DOHH2 (cell line): ENCODE measurements at regions not wholly inside any gene's neighbourhood (a gene's known extent, or its start where the extent isn't known, plus 50 kb on each side); places are given as distances from the start of the nearest gene placed in this dataset.

Source experiments
- H3F3A ChIP-seq: fragments of 200-600 bp; sonication (generic), shearing (Covaris generic); 2 replicates; pipeline ENCODE4 v1.6.0; 2016; ENCODE audit warnings: antibody characterized with exemption, mild to moderate bottlenecking; ENCODE audit not compliant: control insufficient read depth, insufficient read depth
- H3K27ac ChIP-seq: fragments of 200-600 bp; sonication (generic); 2 replicates; pipeline ENCODE4 v1.5.1; 2014; ENCODE audit warnings: low read depth, mild to moderate bottlenecking, low read length, moderate library complexity
- H3K27me3 ChIP-seq: fragments of 200-600 bp; sonication (generic); 2 replicates; pipeline ENCODE4 v1.6.1; 2014; ENCODE audit warnings: mild to moderate bottlenecking, low read length, mixed read lengths; ENCODE audit not compliant: control insufficient read depth
- H3K36me3 ChIP-seq: fragments of 200-600 bp; sonication (generic); 2 replicates; pipeline ENCODE4 v1.6.1; 2014; ENCODE audit warnings: mild to moderate bottlenecking, low read length, moderate library complexity, mixed read lengths; ENCODE audit not compliant: control insufficient read depth
- H3K4me1 ChIP-seq: fragments of 200-600 bp; sonication (generic); 2 replicates; pipeline ENCODE4 v1.6.1; 2014; ENCODE audit warnings: mild to moderate bottlenecking, low read length, mixed read lengths; ENCODE audit not compliant: control insufficient read depth
- H3K4me2 ChIP-seq: fragments of 200-600 bp; sonication (generic); 2 replicates; pipeline ENCODE4 v1.6.0; 2014; ENCODE audit warnings: mild to moderate bottlenecking, low read length, moderate library complexity
- H3K4me3 ChIP-seq: fragments of 200-600 bp; sonication (generic); 2 replicates; pipeline ENCODE4 v1.5.1; 2014; ENCODE audit warnings: mild to moderate bottlenecking, low read length, mixed read lengths
- H3K79me2 ChIP-seq: fragments of 200-600 bp; sonication (generic); 2 replicates; pipeline ENCODE4 v1.6.1; 2014; ENCODE audit warnings: mild to moderate bottlenecking, low read length, mixed read lengths; ENCODE audit not compliant: control insufficient read depth
- H3K9me2 ChIP-seq: fragments of 200-600 bp; sonication (generic); replicated peaks from 2 replicates; pipeline ENCODE4 v1.6.1; 2014; ENCODE audit warnings: mild to moderate bottlenecking, low read length, mixed read lengths; ENCODE audit not compliant: control insufficient read depth
- H3K9me3 ChIP-seq: fragments of 200-600 bp; sonication (generic); 2 replicates; pipeline ENCODE4 v1.6.1; 2014; ENCODE audit warnings: antibody characterized with exemption, low read length, mixed read lengths; ENCODE audit not compliant: control insufficient read depth, insufficient read depth
- H4K20me1 ChIP-seq: fragments of 200-600 bp; sonication (generic); 2 replicates; pipeline ENCODE4 v1.6.0; 2014; ENCODE audit warnings: low read depth, mild to moderate bottlenecking, antibody characterized with exemption, low read length, moderate library complexity; ENCODE audit not compliant: control insufficient read depth, insufficient read depth
- EZH2phosphoT487 ChIP-seq: fragments of 200-600 bp; sonication (generic); IDR thresholded peaks from 2 replicates; pipeline ENCODE4 v1.6.1; 2017; ENCODE audit warnings: borderline replicate concordance, mild to moderate bottlenecking, antibody characterized with exemption, low read length, moderate library complexity, mixed read lengths
- TF ChIP-seq, protein P1 (sequence below): fragments of 200-600 bp; sonication (generic); IDR thresholded peaks from one replicate; pipeline ENCODE4 v1.5.1; 2014; ENCODE audit warnings: antibody characterized with exemption, mild to moderate bottlenecking, low read depth, low read length; ENCODE audit not compliant: poor library complexity, severe bottlenecking

DNA sequence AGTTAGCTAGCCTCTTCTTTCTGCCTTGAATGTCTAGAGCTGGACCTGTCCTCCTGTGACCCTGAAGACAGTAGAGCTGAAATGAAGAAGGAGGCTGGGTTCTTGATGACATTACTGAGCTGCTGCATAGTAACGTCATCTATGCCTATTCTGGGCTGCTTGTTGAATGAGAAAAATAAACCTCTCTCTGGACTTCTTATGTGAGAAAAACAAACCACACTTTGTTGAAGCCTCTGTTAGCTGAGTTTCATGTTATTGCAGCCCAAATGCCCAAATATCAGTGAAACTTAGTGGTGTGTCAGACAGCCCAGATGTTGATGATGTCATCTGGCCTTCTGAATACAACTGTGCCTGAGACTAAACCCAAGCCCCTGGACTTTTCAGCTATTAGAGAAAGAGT is 67.0 kb upstream of the MAX start:
- H3K27me3 ChIP-seq: no peaks in the 10 kb centered on the region
- no peaks in the 10 kb centered on the region for H4K20me1 ChIP-seq
- no peaks in the 10 kb centered on the region for H3K36me3 ChIP-seq
- peaks cover 8% of the 10 kb centered on the region; the same call in 1 of the 2 replicates for H3F3A ChIP-seq
- H3K4me2 ChIP-seq: no peak overlapping the region
- H3K4me3 ChIP-seq: no peak overlapping the region
- no peak for TF ChIP-seq EZH2phosphoT487
- TF ChIP-seq, protein P1, sequence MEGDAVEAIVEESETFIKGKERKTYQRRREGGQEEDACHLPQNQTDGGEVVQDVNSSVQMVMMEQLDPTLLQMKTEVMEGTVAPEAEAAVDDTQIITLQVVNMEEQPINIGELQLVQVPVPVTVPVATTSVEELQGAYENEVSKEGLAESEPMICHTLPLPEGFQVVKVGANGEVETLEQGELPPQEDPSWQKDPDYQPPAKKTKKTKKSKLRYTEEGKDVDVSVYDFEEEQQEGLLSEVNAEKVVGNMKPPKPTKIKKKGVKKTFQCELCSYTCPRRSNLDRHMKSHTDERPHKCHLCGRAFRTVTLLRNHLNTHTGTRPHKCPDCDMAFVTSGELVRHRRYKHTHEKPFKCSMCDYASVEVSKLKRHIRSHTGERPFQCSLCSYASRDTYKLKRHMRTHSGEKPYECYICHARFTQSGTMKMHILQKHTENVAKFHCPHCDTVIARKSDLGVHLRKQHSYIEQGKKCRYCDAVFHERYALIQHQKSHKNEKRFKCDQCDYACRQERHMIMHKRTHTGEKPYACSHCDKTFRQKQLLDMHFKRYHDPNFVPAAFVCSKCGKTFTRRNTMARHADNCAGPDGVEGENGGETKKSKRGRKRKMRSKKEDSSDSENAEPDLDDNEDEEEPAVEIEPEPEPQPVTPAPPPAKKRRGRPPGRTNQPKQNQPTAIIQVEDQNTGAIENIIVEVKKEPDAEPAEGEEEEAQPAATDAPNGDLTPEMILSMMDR: no peak
- no peak overlapping the region for H3K27ac ChIP-seq
- peaks cover 57% of the 10 kb centered on the region for H3K4me1 ChIP-seq
- no peaks in the 10 kb centered on the region for H3K9me2 ChIP-seq
- no peaks in the 10 kb centered on the region for H3K9me3 ChIP-seq
- no peaks in the 10 kb centered on the region for H3K79me2 ChIP-seq

DNA sequence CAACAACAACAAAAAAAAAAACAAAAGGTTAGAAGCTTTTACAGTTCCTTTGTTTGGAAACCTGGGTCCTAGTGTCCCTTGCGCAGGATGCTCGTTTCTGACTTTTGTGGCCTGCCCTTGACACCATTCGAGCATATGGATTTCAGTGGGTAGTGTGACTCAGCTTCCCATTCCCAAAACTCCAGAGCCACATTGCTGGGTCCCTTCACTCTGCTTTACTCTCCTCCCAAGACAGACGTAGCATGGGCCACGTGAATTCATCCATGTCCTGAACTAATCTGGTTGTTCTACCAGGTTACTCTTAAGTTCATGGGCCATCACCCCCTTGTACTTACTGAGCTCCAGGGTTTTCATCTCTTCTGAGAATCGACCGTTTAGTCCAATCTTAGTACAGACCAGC is 68.0 kb upstream of the MAX start:
- Histone ChIP-seq H3K4me2 (peak overlapping the region; percentile 63), H3K27me3 (no peaks in the 10 kb centered on the region), H3K4me1 (peaks cover 49% of the 10 kb centered on the region)

DNA sequence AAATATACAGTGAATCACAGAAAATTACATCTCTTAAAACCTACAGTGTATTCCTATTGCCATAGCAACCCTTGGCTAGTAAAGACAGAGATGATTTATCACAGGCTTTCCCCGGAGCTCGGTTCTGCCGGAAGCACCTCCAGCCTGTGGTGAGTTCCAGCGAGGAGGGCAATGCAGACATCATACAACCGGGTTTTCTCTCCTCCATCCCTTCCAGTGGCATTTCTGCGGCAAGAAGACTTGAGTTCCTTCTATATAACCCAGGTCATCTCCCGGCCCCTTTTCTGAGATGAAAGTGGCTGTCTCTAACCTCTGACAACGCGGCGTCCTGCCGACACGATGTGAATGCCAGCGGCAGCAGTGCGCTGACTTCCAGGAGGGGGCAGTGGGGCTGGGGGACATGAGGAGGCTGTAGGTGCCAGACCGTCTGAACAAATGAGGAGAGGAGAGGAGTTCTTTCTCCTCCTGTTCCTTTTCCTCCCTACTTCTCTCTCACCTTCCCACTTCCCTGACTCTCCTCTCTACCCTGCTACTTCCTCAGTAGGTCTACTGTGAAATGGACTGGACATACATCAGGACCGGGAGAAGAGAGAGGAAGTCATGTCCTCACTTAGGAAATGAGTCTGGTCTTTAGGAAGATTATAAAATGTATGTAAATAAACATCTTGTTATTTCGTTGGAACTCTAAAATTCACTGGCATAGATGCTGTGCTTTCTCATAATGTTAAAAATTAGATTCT is 68.6 kb upstream of the MAX start:
- no peaks in the 10 kb centered on the region for H3K9me2 ChIP-seq
- peaks cover 9% of the 10 kb centered on the region; the same call in 1 of the 2 replicates for H3F3A ChIP-seq
- TF ChIP-seq EZH2phosphoT487: no peak
- TF ChIP-seq, protein P1: peak; percentile 26
- H3K4me3 ChIP-seq: peak overlapping the region; percentile 46
- no peaks in the 10 kb centered on the region for H3K9me3 ChIP-seq
- H3K27ac ChIP-seq: no peak overlapping the region
- no peaks in the 10 kb centered on the region for H3K79me2 ChIP-seq
- peaks cover 44% of the 10 kb centered on the region for H3K4me1 ChIP-seq
- no peaks in the 10 kb centered on the region for H3K36me3 ChIP-seq
- H4K20me1 ChIP-seq: no peaks in the 10 kb centered on the region
- H3K4me2 ChIP-seq: peak overlapping the region; percentile 63
- H3K27me3 ChIP-seq: no peaks in the 10 kb centered on the region

More for the DNA sequence above, 68.0 kb upstream of the MAX start:
- TF ChIP-seq EZH2phosphoT487: no peak
- TF ChIP-seq, protein P1: no peak
- H3K9me2 ChIP-seq: no peaks in the 10 kb centered on the region
- no peak overlapping the region for H3K27ac ChIP-seq
- peak overlapping the region; percentile 46 for H3K4me3 ChIP-seq
- no peaks in the 10 kb centered on the region for H4K20me1 ChIP-seq
- H3F3A ChIP-seq: peaks cover 12% of the 10 kb centered on the region; the same call in 1 of the 2 replicates
- H3K9me3 ChIP-seq: no peaks in the 10 kb centered on the region
- H3K79me2 ChIP-seq: no peaks in the 10 kb centered on the region
- H3K36me3 ChIP-seq: no peaks in the 10 kb centered on the region
